Mucosa of descending colon (tissue), 3 donors: ENCODE measurements at regions not wholly inside any gene's neighbourhood (a gene's known extent, or its start where the extent isn't known, plus 50 kb on each side); places are given as distances from the start of the nearest gene placed in this dataset.
"Not testable (repeated sequence)": the region's sequence is repeated elsewhere in the genome, so short reads cannot be mapped to it uniquely, and the experiment has no call there.

Source experiments
- ATAC-seq: fragments of 200-7000 bp; cut with Tn5 transposase; one replicate; pipeline ENCODE4 v1.9.1; 2020; ENCODE audit warnings: mild to moderate bottlenecking, moderate library complexity
- DNase-seq, 3 donors: peaks; one replicate each; pipeline ENCODE4 v3.0.0-alpha.2; 2020
- H3K36me3 ChIP-seq: fragments of 200-600 bp; one replicate; pipeline ENCODE4 v1.8.0; 2021; ENCODE audit warnings: low read depth, mild to moderate bottlenecking
- H3K4me1 ChIP-seq: fragments of 200-600 bp; one replicate; pipeline ENCODE4 v1.8.0; 2021; ENCODE audit warnings: low read depth, mild to moderate bottlenecking
- H3K4me3 ChIP-seq: fragments of 200-600 bp; one replicate; pipeline ENCODE4 v1.8.0; 2021; ENCODE audit warnings: mild to moderate bottlenecking
- H3K9me3 ChIP-seq: fragments of 200-600 bp; one replicate; pipeline ENCODE4 v1.8.0; 2021; ENCODE audit warnings: mild to moderate bottlenecking
- CTCF ChIP-seq: fragments of 200-600 bp; IDR thresholded peaks from one replicate; pipeline ENCODE4 v1.8.0; 2022; ENCODE audit warnings: antibody characterized with exemption, mild to moderate bottlenecking
- intact Hi-C, 2 donors: fragments of 100-400 bp; cut with DNase I in 1 of 2; cut with micrococcal nuclease in 1 of 2; formaldehyde crosslinking; loops; one replicate each; pipeline versions ENCODE4 v1.11.0 to v1.11.1; 2022; cut with DNase I, micrococcal nuclease
- donor health status: DM: no; HTN: no; CAD: no; lungs with moderate emphysema.
- donor health status: DM: no; HTN: no; CAD: no.
- donor health status: DM: no; HTN: yes; CAD: no.

DNA sequence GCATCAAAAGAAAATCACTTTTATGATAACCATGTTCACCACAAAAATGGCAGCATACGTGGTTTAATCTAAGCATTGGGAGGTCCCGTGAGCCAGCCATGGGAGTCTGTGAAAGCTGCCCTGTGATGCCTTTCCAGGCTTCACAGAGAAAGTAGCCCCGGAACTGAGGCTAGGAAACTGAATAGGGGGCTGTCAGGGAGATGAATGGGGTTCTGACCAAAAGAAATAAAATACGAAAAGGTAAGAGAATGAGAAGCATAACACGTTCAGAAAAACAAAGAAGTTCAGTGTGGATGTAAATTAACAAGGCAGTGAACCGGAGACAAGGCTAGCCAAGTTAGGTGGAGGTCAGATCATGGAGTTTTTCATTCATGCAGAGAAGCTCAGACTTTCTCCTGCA, 118.9 kb downstream of the ANXA2 start:
- no peaks in the 10 kb centered on the region for H3K4me1 ChIP-seq
- no peak for DNase-seq
- H3K4me3 ChIP-seq, result no peak overlapping the region
- no peak for TF ChIP-seq CTCF
- ATAC-seq, result no peak
- H3K9me3 ChIP-seq, result peaks cover 10% of the 10 kb centered on the region
- no peaks in the 10 kb centered on the region for H3K36me3 ChIP-seq
- intact Hi-C loops, result no loop called here

GRCh38 chr15:60280259-60280658, 117.5 kb downstream of the ANXA2 start:
- DNase-seq (no peak), ATAC-seq (no peak)
- no peak for TF ChIP-seq CTCF
- H3K36me3 ChIP-seq, result no peaks in the 10 kb centered on the region
- no peak overlapping the region for H3K4me3 ChIP-seq
- intact Hi-C loops, result no loop called here
- no peaks in the 10 kb centered on the region for H3K4me1 ChIP-seq
- H3K9me3 ChIP-seq, result peaks cover 3% of the 10 kb centered on the region

- Histone ChIP-seq H3K9me3 (no peaks in the 10 kb centered on the region), H3K36me3 (no peaks in the 10 kb centered on the region), H3K4me3 (no peak overlapping the region), H3K4me1 (no peaks in the 10 kb centered on the region)
- ATAC-seq (no peak), DNase-seq (no peak)
- intact Hi-C loops, result no loop called here
- TF ChIP-seq CTCF, result no peak
Measured at GRCh38 chr15:60283936-60284335, 113.8 kb downstream of the ANXA2 start.

DNA sequence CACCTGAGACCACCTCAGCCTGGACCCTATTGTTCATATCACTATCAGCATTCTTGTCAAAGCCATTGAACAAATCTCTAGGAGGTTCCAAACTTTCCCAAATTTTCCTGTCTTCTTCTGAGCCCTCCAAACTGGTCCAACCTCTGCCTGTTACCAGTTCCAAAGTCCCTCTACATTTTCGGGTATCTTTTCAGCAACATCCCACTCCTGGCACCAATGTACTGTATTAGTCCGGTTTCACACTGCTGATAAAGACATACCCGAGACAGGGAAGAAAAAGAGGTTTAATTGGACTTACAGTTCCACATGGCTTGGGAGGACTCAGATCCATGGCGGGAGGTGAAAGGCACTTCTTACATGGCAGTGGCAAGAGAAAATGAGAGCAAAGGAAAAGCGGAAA, 101.9 kb downstream of the ANXA2 start:
- ATAC-seq, intact Hi-C loops, DNase-seq, H3K36me3 ChIP-seq, H3K9me3 ChIP-seq, H3K4me3 ChIP-seq, H3K4me1 ChIP-seq: not testable (repeated sequence)

DNA sequence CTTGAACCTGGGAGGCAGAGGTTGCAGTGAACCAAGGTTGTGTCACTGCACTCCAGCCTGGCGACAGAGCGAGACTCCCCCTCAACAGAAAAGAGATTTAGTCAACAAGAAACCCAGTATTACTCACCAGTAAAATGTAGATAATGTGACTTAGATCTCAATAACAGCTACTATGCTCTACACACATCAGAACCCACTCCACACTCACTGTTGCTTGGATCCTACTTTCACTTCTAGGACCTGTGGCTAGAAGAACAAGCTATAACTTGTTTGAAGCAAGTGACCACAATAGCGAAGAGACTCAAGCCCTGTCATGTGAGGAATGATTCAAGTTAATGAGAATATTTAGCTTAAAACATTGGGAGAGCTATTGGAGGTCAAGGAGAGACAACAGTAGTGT, 100.7 kb downstream of the ANXA2 start:
- no peak for TF ChIP-seq CTCF
- Histone ChIP-seq H3K36me3 (no peaks in the 10 kb centered on the region), H3K9me3 (no peaks in the 10 kb centered on the region), H3K4me3 (no peak overlapping the region), H3K4me1 (no peaks in the 10 kb centered on the region)
- DNase-seq, result no peak
- intact Hi-C loops, result no loop called here
- no peak for ATAC-seq
